ENCODE measurements at regions not wholly inside any gene's neighbourhood (a gene's known extent, or its start where the extent isn't known, plus 50 kb on each side); places are given as distances from the start of the nearest gene placed in this dataset.
A peak's percentile ranks its signal among the peaks of the same experiment; 100 is the strongest.

DNA sequence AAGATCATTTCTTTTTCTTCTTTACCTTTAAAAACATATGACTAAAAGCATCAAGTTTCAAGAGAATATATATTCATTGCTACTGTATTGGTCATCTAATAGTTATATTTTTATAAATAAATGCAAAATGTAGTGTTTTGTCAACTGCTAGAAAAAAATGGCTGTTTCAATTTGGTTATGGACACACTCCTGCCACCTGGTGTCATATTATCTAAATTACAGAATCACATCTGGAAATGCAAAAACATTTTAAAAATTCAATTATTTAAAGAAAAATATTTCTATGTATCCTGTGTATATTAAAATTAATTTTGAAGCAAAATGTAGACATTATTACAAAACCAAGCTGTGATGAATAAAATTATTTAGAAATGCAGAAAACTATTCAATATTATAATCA, 329.4 kb upstream of the PCDH18 start:
- Histone ChIP-seq H3K27ac (ENCODE audit: low read depth in 1 of 2, low read length in 2 of 2) (no peak overlapping the region), H3K9ac (ENCODE audit: low read depth in 1 of 2, low read length in 2 of 2) (no peak overlapping the region), H3K36me3 (ENCODE audit: control insufficient read depth in 4 of 4, insufficient read depth in 3 of 4, low read depth in 1 of 4, low read length in 3 of 4) (no peaks in the 10 kb centered on the region), H3K9me3 (ENCODE audit: control insufficient read depth in 4 of 4, low read length in 3 of 4) (no peaks in the 10 kb centered on the region), H3K4me1 (ENCODE audit: control insufficient read depth in 4 of 4, insufficient read depth in 4 of 4, low read length in 3 of 4) (no peaks in the 10 kb centered on the region), H3K4me3 (ENCODE audit: low read depth in 1 of 3, low read length in 3 of 3) (no peak overlapping the region), H3K27me3 (ENCODE audit: control insufficient read depth in 4 of 4, insufficient read depth in 4 of 4, low read length in 3 of 4) (no peaks in the 10 kb centered on the region)
- peak; percentile 40 for TF ChIP-seq CTCF (IDR thresholded peaks at IDR 0.05; ENCODE audit: low read depth, low read length, missing input control)
- TF ChIP-seq GABPA (IDR thresholded peaks at IDR 0.05 in 1 of 2, conservative IDR thresholded peaks at IDR 0.05 in 1 of 2), result no peak
- peak; percentile 65 to 72 for TF ChIP-seq RAD21 (IDR thresholded peaks at IDR 0.05)
- no peak for DNase-seq (ENCODE audit: low spot score)

- TF ChIP-seq HNF4G (IDR thresholded peaks at IDR 0.05) (no peak), YY1 (IDR thresholded peaks at IDR 0.05) (no peak), NR2F2 (IDR thresholded peaks at IDR 0.05) (no peak), RXRA (IDR thresholded peaks at IDR 0.05) (no peak), FOXA1 (IDR thresholded peaks at IDR 0.05) (no peak)
- Histone ChIP-seq H3K36me3 (ENCODE audit: control insufficient read depth in 4 of 4, insufficient read depth in 3 of 4, low read depth in 1 of 4, low read length in 3 of 4) (no peaks in the 10 kb centered on the region), H3K9ac (ENCODE audit: low read depth in 1 of 2, low read length in 2 of 2) (no peak overlapping the region), H3K9me3 (ENCODE audit: control insufficient read depth in 4 of 4, low read length in 3 of 4) (no peaks in the 10 kb centered on the region), H3K27ac (ENCODE audit: low read depth in 1 of 2, low read length in 2 of 2) (no peak overlapping the region), H3K4me1 (ENCODE audit: control insufficient read depth in 4 of 4, insufficient read depth in 4 of 4, low read length in 3 of 4) (no peaks in the 10 kb centered on the region), H3K27me3 (ENCODE audit: control insufficient read depth in 4 of 4, insufficient read depth in 4 of 4, low read length in 3 of 4) (peaks cover 0 to 2% (median 0%) of the 10 kb centered on the region in 4 donors), H3K4me3 (ENCODE audit: low read depth in 1 of 3, low read length in 3 of 3) (no peak overlapping the region)
- no peak for DNase-seq (ENCODE audit: low spot score)
- WGBS, result 94% methylated on average over 29 of the region's 29 CpGs
Measured at GRCh38 chr4:137853424-137853823, 321.1 kb upstream of the PCDH18 start.

- H3K4me3 ChIP-seq (ENCODE audit: low read depth in 1 of 3, low read length in 3 of 3), result no peak overlapping the region
- H3K27ac ChIP-seq (ENCODE audit: low read depth in 1 of 2, low read length in 2 of 2), result no peak overlapping the region
- 88% methylated on average over 2 of the region's 2 CpGs for WGBS
- H3K27me3 ChIP-seq (ENCODE audit: control insufficient read depth in 4 of 4, insufficient read depth in 4 of 4, low read length in 3 of 4), result peaks cover 0 to 2% (median 0%) of the 10 kb centered on the region in 4 donors
- no peaks in the 10 kb centered on the region for H3K4me1 ChIP-seq (ENCODE audit: control insufficient read depth in 4 of 4, insufficient read depth in 4 of 4, low read length in 3 of 4)
- DNase-seq (ENCODE audit: low spot score), result no peak
- H3K36me3 ChIP-seq (ENCODE audit: control insufficient read depth in 4 of 4, insufficient read depth in 3 of 4, low read depth in 1 of 4, low read length in 3 of 4), result no peaks in the 10 kb centered on the region
- no peak for TF ChIP-seq ATF3 (IDR thresholded peaks at IDR 0.05)
- TF ChIP-seq ZBTB33 (IDR thresholded peaks at IDR 0.05), result no peak
- TF ChIP-seq EGR1 (IDR thresholded peaks at IDR 0.05; ENCODE audit: low read depth in 2 of 2), result no peak
- TF ChIP-seq, protein P1, sequence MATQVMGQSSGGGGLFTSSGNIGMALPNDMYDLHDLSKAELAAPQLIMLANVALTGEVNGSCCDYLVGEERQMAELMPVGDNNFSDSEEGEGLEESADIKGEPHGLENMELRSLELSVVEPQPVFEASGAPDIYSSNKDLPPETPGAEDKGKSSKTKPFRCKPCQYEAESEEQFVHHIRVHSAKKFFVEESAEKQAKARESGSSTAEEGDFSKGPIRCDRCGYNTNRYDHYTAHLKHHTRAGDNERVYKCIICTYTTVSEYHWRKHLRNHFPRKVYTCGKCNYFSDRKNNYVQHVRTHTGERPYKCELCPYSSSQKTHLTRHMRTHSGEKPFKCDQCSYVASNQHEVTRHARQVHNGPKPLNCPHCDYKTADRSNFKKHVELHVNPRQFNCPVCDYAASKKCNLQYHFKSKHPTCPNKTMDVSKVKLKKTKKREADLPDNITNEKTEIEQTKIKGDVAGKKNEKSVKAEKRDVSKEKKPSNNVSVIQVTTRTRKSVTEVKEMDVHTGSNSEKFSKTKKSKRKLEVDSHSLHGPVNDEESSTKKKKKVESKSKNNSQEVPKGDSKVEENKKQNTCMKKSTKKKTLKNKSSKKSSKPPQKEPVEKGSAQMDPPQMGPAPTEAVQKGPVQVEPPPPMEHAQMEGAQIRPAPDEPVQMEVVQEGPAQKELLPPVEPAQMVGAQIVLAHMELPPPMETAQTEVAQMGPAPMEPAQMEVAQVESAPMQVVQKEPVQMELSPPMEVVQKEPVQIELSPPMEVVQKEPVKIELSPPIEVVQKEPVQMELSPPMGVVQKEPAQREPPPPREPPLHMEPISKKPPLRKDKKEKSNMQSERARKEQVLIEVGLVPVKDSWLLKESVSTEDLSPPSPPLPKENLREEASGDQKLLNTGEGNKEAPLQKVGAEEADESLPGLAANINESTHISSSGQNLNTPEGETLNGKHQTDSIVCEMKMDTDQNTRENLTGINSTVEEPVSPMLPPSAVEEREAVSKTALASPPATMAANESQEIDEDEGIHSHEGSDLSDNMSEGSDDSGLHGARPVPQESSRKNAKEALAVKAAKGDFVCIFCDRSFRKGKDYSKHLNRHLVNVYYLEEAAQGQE (IDR thresholded peaks at IDR 0.05), result no peak
- TF ChIP-seq MAX (IDR thresholded peaks at IDR 0.05), result no peak
- no peak for TF ChIP-seq TAF1 (conservative IDR thresholded peaks at IDR 0.05)
- no peak for TF ChIP-seq HNF4A (conservative IDR thresholded peaks at IDR 0.05)
- TF ChIP-seq HNF4G (IDR thresholded peaks at IDR 0.05), result no peak
- no peak for TF ChIP-seq FOXA2 (IDR thresholded peaks at IDR 0.05)
- H3K9me3 ChIP-seq (ENCODE audit: control insufficient read depth in 4 of 4, low read length in 3 of 4), result no peaks in the 10 kb centered on the region
- H3K9ac ChIP-seq (ENCODE audit: low read depth in 1 of 2, low read length in 2 of 2), result no peak overlapping the region
Measured at GRCh38 chr4:137852326-137852725, 320.0 kb upstream of the PCDH18 start.

Measured in liver (tissue), 8 donors.